ENCODE measurements at regions not wholly inside any gene's neighbourhood (a gene's known extent, or its start where the extent isn't known, plus 50 kb on each side); places are given as distances from the start of the nearest gene placed in this dataset.

DNA sequence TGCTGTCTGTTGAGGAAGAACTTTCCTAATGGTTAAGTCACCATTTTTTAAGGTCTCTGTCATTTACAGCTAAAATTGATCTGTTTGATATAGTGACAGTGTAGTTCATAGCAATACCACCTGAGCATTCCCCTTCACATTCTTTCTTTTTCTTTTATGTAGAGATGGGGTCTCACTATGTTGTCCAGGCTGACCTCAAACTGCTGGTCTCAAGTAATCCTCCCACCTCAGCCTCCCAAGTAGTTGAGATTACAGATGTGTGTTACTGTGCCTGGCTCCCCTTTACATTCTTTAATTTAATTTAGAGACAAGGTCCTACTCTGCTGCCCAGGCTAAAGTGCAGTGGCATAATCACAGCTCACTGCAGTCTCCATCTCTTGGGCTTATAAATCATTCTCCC, 72.7 kb upstream of the ACVR1 start:
- no peak overlapping the region for H3K27ac ChIP-seq (ENCODE audit: low read depth in 1 of 2, low read length in 2 of 2)
- TF ChIP-seq, protein P1, sequence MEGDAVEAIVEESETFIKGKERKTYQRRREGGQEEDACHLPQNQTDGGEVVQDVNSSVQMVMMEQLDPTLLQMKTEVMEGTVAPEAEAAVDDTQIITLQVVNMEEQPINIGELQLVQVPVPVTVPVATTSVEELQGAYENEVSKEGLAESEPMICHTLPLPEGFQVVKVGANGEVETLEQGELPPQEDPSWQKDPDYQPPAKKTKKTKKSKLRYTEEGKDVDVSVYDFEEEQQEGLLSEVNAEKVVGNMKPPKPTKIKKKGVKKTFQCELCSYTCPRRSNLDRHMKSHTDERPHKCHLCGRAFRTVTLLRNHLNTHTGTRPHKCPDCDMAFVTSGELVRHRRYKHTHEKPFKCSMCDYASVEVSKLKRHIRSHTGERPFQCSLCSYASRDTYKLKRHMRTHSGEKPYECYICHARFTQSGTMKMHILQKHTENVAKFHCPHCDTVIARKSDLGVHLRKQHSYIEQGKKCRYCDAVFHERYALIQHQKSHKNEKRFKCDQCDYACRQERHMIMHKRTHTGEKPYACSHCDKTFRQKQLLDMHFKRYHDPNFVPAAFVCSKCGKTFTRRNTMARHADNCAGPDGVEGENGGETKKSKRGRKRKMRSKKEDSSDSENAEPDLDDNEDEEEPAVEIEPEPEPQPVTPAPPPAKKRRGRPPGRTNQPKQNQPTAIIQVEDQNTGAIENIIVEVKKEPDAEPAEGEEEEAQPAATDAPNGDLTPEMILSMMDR (IDR thresholded peaks at IDR 0.05) = no peak
- DNase-seq = no peak
- H3K27me3 ChIP-seq (ENCODE audit: control insufficient read depth in 2 of 2, insufficient read depth in 2 of 2, low read length in 2 of 2) = no peaks in the 10 kb centered on the region
- H3K9me3 ChIP-seq (replicated peaks in 1 of 2; ENCODE audit: control insufficient read depth in 1 of 2, insufficient read depth in 1 of 2, low read length in 2 of 2) = no peaks in the 10 kb centered on the region
- Mint-ChIP-seq H3K27me3 (ENCODE audit: low read depth in 3 of 3) (peaks cover 0 to 2% (median 2%) of the 10 kb centered on the region in 3 donors), H3K9me3 (peaks cover 0 to 5% (median 2%) of the 10 kb centered on the region in 7 donors), H3K27ac (no peak overlapping the region), H3K36me3 (no peaks in the 10 kb centered on the region), H3K4me1 (no peaks in the 10 kb centered on the region), H3K4me3 (no peak overlapping the region)
- no peaks in the 10 kb centered on the region for H3K36me3 ChIP-seq (replicated peaks in 1 of 2; ENCODE audit: control insufficient read depth in 1 of 2, insufficient read depth in 2 of 2, low read length in 2 of 2)
- no peaks in the 10 kb centered on the region for H3K4me1 ChIP-seq (ENCODE audit: control insufficient read depth in 1 of 2, insufficient read depth in 2 of 2, low read length in 2 of 2)
- H2AFZ ChIP-seq (ENCODE audit: insufficient read depth, low read depth, low read length, poor library complexity, severe bottlenecking) = no peak overlapping the region
- H4K20me1 ChIP-seq (ENCODE audit: insufficient read depth, low read length) = no peaks in the 10 kb centered on the region
- intact Hi-C loops (cut with micrococcal nuclease) = no loop called here
- H3K4me2 ChIP-seq (replicated peaks; ENCODE audit: extremely low read depth, low read length, poor library complexity, severe bottlenecking) = no peak overlapping the region
- no peak overlapping the region for H3K4me3 ChIP-seq (replicated peaks in 1 of 3; ENCODE audit: low read depth in 2 of 3, low read length in 3 of 3)
- H3K9ac ChIP-seq (ENCODE audit: insufficient read depth, low read length, poor library complexity, severe bottlenecking) = no peak overlapping the region
- no peaks in the 10 kb centered on the region for H3K79me2 ChIP-seq (ENCODE audit: insufficient read depth, low read length)

DNA sequence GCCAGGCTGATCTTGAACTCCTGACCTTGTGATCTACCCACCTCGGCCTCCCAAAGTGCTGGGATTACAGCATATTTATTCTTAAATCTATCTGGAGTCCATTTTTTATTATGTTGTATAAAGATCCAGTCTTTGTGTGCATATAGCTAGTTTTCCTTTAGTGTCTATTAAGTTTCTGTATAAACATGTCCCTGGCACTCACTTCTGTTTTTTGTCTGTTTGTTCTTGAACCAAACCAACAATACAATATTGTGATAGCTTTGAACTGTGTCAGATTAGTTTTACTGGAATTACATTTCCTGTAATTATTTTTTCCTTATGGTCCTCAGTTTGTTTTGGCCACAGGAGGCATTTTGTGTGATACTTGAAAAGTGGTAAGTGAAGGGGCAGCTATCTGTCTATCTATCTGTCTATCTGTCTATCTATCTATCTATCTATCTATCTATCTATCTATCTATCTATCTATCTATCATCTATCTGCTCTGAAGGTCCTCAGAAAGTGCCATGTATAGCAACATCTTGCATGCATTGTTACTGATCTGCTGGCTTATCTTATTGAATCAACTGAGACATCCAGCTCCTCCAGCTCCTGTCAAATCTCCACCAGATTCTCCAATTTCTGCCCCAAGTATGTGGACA, 70.9 kb upstream of the ACVR1 start:
- no peaks in the 10 kb centered on the region for H3K27me3 ChIP-seq (ENCODE audit: control insufficient read depth in 2 of 2, insufficient read depth in 2 of 2, low read length in 2 of 2)
- H3K36me3 ChIP-seq (replicated peaks in 1 of 2; ENCODE audit: control insufficient read depth in 1 of 2, insufficient read depth in 2 of 2, low read length in 2 of 2) = no peaks in the 10 kb centered on the region
- H4K20me1 ChIP-seq (ENCODE audit: insufficient read depth, low read length) = no peaks in the 10 kb centered on the region
- H3K36me3 Mint-ChIP-seq = no peaks in the 10 kb centered on the region
- no peak overlapping the region for H3K27ac Mint-ChIP-seq
- H3K9ac ChIP-seq (ENCODE audit: insufficient read depth, low read length, poor library complexity, severe bottlenecking) = no peak overlapping the region
- H3K9me3 Mint-ChIP-seq = peaks cover 0 to 2% (median 0%) of the 10 kb centered on the region in 7 donors
- intact Hi-C loops (cut with micrococcal nuclease) = no loop called here
- no peaks in the 10 kb centered on the region for H3K79me2 ChIP-seq (ENCODE audit: insufficient read depth, low read length)
- no peak overlapping the region for H3K27ac ChIP-seq (ENCODE audit: low read depth in 1 of 2, low read length in 2 of 2)
- H3K4me1 ChIP-seq (ENCODE audit: control insufficient read depth in 1 of 2, insufficient read depth in 2 of 2, low read length in 2 of 2) = no peaks in the 10 kb centered on the region
- no CpG with 5 or more reads among the region's 1 CpG for WGBS (ENCODE audit: insufficient coverage)
- no peak overlapping the region for H2AFZ ChIP-seq (ENCODE audit: insufficient read depth, low read depth, low read length, poor library complexity, severe bottlenecking)
- H3K27me3 Mint-ChIP-seq (ENCODE audit: low read depth in 3 of 3) = peaks cover 0 to 2% (median 2%) of the 10 kb centered on the region in 3 donors
- DNase-seq = no peak
- no peak overlapping the region for H3K4me2 ChIP-seq (replicated peaks; ENCODE audit: extremely low read depth, low read length, poor library complexity, severe bottlenecking)
- TF ChIP-seq, protein P1 (IDR thresholded peaks at IDR 0.05) = no peak
- no peaks in the 10 kb centered on the region for H3K4me1 Mint-ChIP-seq
- H3K9me3 ChIP-seq (replicated peaks in 1 of 2; ENCODE audit: control insufficient read depth in 1 of 2, insufficient read depth in 1 of 2, low read length in 2 of 2) = no peaks in the 10 kb centered on the region
- no peak overlapping the region for H3K4me3 Mint-ChIP-seq
- no peak overlapping the region for H3K4me3 ChIP-seq (replicated peaks in 1 of 3; ENCODE audit: low read depth in 2 of 3, low read length in 3 of 3)

Data from CD14-positive monocyte (primary cell).